KMS-11 (cell line): ENCODE measurements at regions not wholly inside any gene's neighbourhood (a gene's known extent, or its start where the extent isn't known, plus 50 kb on each side); places are given as distances from the start of the nearest gene placed in this dataset.

Experiments
- H2AFZ ChIP-seq: fragments of 200-600 bp; sonication (generic); 2 replicates; pipeline ENCODE4 v1.6.1; 2016; ENCODE audit warnings: antibody characterized with exemption, mixed run types, low read depth
- H3K27ac ChIP-seq: fragments of 200-600 bp; sonication (generic); 2 replicates; pipeline ENCODE4 v1.6.1; 2016; ENCODE audit warnings: mild to moderate bottlenecking, mixed run types
- H3K27me3 ChIP-seq: fragments of 200-600 bp; sonication (generic); 2 replicates; pipeline ENCODE4 v1.6.1; 2017; ENCODE audit warnings: mild to moderate bottlenecking, low read depth, mixed run types, moderate library complexity; ENCODE audit not compliant: insufficient read depth
- H3K36me3 ChIP-seq: fragments of 200-600 bp; sonication (generic); 2 replicates; pipeline ENCODE4 v1.6.1; 2017; ENCODE audit warnings: mild to moderate bottlenecking, mixed run types; ENCODE audit not compliant: insufficient read depth
- H3K4me1 ChIP-seq: fragments of 200-600 bp; sonication (generic); 2 replicates; pipeline ENCODE4 v1.6.1; 2016; ENCODE audit warnings: mild to moderate bottlenecking, low read depth, mixed run types; ENCODE audit not compliant: poor library complexity, severe bottlenecking
- H3K4me2 ChIP-seq: fragments of 200-600 bp; sonication (generic); 2 replicates; pipeline ENCODE4 v1.7.0; 2016; ENCODE audit warnings: mild to moderate bottlenecking, mixed run types
- H3K4me3 ChIP-seq: fragments of 200-600 bp; sonication (generic); IDR thresholded peaks from 2 replicates; pipeline ENCODE4 v1.6.1; 2017; ENCODE audit warnings: low read depth, low read length, mixed read lengths; ENCODE audit not compliant: insufficient read depth
- H3K79me2 ChIP-seq: fragments of 200-600 bp; sonication (generic); 2 replicates; pipeline ENCODE4 v1.6.1; 2016; ENCODE audit warnings: low read depth, mixed run types; ENCODE audit not compliant: insufficient read depth
- H3K9ac ChIP-seq: fragments of 200-600 bp; sonication (generic); 2 replicates; pipeline ENCODE4 v1.6.1; 2016; ENCODE audit warnings: mild to moderate bottlenecking, mixed run types
- H4K20me1 ChIP-seq: fragments of 200-600 bp; sonication (generic); 2 replicates; pipeline ENCODE4 v1.6.1; 2016; ENCODE audit warnings: mild to moderate bottlenecking, mixed run types; ENCODE audit not compliant: insufficient read depth
- CTCF ChIP-seq: fragments of 200-600 bp; sonication (generic); conservative IDR thresholded peaks from 2 replicates; pipeline ENCODE4 v1.6.1; 2017; ENCODE audit warnings: low read depth, mild to moderate bottlenecking, antibody characterized with exemption, low read length, moderate library complexity, mixed read lengths

GRCh38 chr9:27701587-27701986 lies 128.3 kb upstream of the C9orf72 start:
- no peaks in the 10 kb centered on the region for H3K36me3 ChIP-seq
- H4K20me1 ChIP-seq: no peaks in the 10 kb centered on the region
- no peak overlapping the region for H2AFZ ChIP-seq
- H3K4me2 ChIP-seq: no peak overlapping the region
- H3K9ac ChIP-seq: no peak overlapping the region
- H3K4me3 ChIP-seq: no peak overlapping the region
- no peak overlapping the region for H3K27ac ChIP-seq
- no peaks in the 10 kb centered on the region for H3K79me2 ChIP-seq
- TF ChIP-seq CTCF: no peak
- no peaks in the 10 kb centered on the region for H3K27me3 ChIP-seq
- H3K4me1 ChIP-seq: no peaks in the 10 kb centered on the region

GRCh38 chr9:27703216-27703980 lies 130.1 kb upstream of the C9orf72 start:
- no peaks in the 10 kb centered on the region for H3K79me2 ChIP-seq
- no peaks in the 10 kb centered on the region for H3K4me1 ChIP-seq
- H3K27ac ChIP-seq: no peak overlapping the region
- no peak overlapping the region for H3K4me3 ChIP-seq
- H3K9ac ChIP-seq: no peak overlapping the region
- H4K20me1 ChIP-seq: no peaks in the 10 kb centered on the region
- no peaks in the 10 kb centered on the region for H3K27me3 ChIP-seq
- H2AFZ ChIP-seq: no peak overlapping the region
- no peak overlapping the region for H3K4me2 ChIP-seq
- H3K36me3 ChIP-seq: no peaks in the 10 kb centered on the region
- TF ChIP-seq CTCF: no peak

- Histone ChIP-seq H4K20me1 (no peaks in the 10 kb centered on the region), H3K9ac (no peak overlapping the region)
- no peak for TF ChIP-seq CTCF
Measured at GRCh38 chr9:27711241-27711640, 138.0 kb upstream of the C9orf72 start.

GRCh38 chr9:27712806-27713205 lies 139.5 kb upstream of the C9orf72 start:
- Histone ChIP-seq H3K4me2 (no peak overlapping the region), H3K4me3 (no peak overlapping the region), H4K20me1 (no peaks in the 10 kb centered on the region), H3K4me1 (no peaks in the 10 kb centered on the region), H3K36me3 (no peaks in the 10 kb centered on the region), H3K27ac (no peak overlapping the region), H3K27me3 (no peaks in the 10 kb centered on the region), H3K9ac (no peak overlapping the region), H2AFZ (no peak overlapping the region), H3K79me2 (no peaks in the 10 kb centered on the region)
- TF ChIP-seq CTCF: no peak

More at GRCh38 chr9:27711241-27711640, 138.0 kb upstream of the C9orf72 start:
- H2AFZ ChIP-seq: no peak overlapping the region
- no peaks in the 10 kb centered on the region for H3K4me1 ChIP-seq
- H3K4me3 ChIP-seq: no peak overlapping the region
- no peaks in the 10 kb centered on the region for H3K36me3 ChIP-seq
- no peaks in the 10 kb centered on the region for H3K79me2 ChIP-seq
- no peaks in the 10 kb centered on the region for H3K27me3 ChIP-seq
- H3K4me2 ChIP-seq: no peak overlapping the region
- H3K27ac ChIP-seq: no peak overlapping the region
